ENCODE measurements at regions not wholly inside any gene's neighbourhood (a gene's known extent, or its start where the extent isn't known, plus 50 kb on each side); places are given as distances from the start of the nearest gene placed in this dataset.

DNA sequence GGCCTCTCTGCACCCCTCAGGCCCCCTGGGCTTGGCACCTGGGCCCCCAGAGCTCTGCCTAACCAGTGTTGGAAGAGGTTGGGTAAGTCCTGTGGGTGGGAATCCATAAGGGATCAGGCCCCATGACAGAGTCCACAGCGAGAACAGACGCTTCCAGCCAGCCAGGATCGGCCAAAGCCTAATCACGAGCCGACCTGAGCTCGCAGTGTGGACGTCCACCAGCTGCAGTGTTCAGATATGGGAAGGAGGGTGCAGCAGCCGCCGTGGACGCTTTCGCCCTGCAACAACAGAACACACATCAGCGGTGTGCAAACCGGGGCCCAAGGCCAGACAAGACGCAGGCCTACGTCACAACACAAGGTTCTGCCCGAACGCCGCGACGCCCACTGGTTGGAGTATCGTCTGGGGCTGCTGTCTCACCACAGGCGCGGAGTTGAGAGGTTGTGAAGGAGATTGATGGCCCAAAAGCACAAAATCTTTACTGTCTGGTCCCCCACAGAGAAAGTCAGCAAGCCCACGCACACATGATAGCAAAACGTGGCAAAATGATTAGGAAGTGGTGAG lies 102.1 kb downstream of the FOXL3 start (continued):
- TF ChIP-seq E4F1 (IDR thresholded peaks at IDR 0.05; ENCODE audit: borderline replicate concordance, partially characterized antibody), result no peak
- TF ChIP-seq, protein P1, sequence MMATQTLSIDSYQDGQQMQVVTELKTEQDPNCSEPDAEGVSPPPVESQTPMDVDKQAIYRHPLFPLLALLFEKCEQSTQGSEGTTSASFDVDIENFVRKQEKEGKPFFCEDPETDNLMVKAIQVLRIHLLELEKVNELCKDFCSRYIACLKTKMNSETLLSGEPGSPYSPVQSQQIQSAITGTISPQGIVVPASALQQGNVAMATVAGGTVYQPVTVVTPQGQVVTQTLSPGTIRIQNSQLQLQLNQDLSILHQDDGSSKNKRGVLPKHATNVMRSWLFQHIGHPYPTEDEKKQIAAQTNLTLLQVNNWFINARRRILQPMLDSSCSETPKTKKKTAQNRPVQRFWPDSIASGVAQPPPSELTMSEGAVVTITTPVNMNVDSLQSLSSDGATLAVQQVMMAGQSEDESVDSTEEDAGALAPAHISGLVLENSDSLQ (IDR thresholded peaks at IDR 0.05), result no peak
- TF ChIP-seq NKRF (conservative IDR thresholded peaks at IDR 0.05), result no peak
- no peak for TF ChIP-seq NFYB (IDR thresholded peaks at IDR 0.05; ENCODE audit: insufficient read depth, low read depth, low read length)
- no peak for TF ChIP-seq SIN3A (IDR thresholded peaks at IDR 0.05; ENCODE audit: low read depth, low read length)
- no peak for TF ChIP-seq RAD51 (IDR thresholded peaks at IDR 0.05)
- TF ChIP-seq, protein P2, sequence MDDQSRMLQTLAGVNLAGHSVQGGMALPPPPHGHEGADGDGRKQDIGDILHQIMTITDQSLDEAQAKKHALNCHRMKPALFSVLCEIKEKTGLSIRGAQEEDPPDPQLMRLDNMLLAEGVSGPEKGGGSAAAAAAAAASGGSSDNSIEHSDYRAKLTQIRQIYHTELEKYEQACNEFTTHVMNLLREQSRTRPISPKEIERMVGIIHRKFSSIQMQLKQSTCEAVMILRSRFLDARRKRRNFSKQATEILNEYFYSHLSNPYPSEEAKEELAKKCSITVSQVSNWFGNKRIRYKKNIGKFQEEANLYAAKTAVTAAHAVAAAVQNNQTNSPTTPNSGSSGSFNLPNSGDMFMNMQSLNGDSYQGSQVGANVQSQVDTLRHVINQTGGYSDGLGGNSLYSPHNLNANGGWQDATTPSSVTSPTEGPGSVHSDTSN (IDR thresholded peaks at IDR 0.05; ENCODE audit: insufficient replicate concordance, low read depth, low read length), result no peak
- TF ChIP-seq FOXK2 (IDR thresholded peaks at IDR 0.05), result no peak
- no peak for TF ChIP-seq ELK1 (IDR thresholded peaks at IDR 0.05; ENCODE audit: low read depth, low read length)

All from GM12878 (cell line).